HG02884 (cell line): ENCODE measurements at regions not wholly inside any gene's neighbourhood (a gene's known extent, or its start where the extent isn't known, plus 50 kb on each side); places are given as distances from the start of the nearest gene placed in this dataset.
A peak's percentile ranks its signal among the peaks of the same experiment; 100 is the strongest.

Experiments
- ATAC-seq: cut with Tn5 transposase; IDR thresholded peaks from one replicate; pipeline ENCODE4 v1.9.1; 2021; ENCODE audit warnings: mild to moderate bottlenecking, moderate library complexity; ENCODE audit not compliant: unreplicated experiment

DNA sequence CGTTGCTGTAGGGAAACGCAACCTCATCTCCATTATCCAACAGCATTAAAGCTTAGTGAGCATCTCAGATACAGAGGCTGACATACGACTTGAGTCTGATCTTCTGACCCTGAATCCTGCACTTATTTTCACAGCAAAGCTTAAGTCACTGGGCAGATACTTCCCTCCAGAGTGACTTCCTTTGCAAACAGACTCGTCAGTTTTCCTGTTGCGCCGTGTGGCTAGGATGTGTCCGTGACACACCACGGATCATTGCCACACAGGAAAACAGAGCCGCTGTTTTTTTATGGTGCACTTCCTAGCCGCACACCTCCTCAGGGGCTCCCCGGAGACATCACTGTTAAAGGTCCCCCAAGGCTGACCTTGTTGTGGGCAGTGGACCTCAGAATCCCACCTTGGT, 94.9 kb upstream of the MKI67 start:
- ATAC-seq, result no peak

DNA sequence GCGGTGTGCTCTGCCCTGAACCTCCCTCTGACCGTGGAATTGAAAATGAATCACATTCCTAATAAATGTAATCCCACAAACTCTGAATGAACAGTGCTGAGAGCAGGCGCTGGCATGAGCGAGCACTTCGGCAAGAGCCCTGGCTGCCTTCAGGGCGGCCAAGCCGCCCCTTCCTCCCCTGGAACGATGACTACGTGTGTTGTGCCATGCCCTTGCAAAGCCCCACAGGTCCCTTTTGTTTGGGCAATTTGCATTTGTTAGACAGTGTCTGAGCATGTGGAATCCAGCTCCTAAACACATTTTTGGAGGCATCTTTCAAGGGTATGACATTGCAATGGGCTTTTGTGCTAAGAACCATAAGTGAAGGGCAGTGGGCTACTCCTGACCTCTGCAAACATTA, 95.6 kb upstream of the MKI67 start:
- no peak for ATAC-seq

DNA sequence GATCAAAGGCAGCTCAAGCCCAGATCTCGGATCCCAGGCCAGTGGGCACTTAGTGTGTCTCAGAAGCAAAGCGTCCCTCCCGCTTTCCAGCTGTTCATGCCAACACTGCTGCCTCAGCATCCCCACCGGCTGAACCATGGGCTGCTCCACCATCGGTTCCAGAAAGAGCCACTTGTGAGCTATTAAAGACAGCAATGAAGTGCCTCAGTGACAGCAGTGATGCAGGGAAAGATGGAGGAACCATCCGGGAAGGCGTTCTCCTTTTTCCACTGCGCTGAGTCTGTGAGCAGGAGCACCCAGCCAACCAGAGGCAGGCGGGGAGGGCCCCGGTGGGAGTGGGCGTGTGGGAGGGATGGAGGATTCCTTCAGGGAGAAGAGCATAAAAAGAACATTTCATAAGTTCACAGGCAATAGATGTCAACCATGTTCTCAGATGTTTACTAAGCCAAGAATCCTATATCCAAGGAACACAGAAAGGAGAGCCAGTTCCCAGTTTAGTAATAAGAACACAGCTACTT, 96.2 kb upstream of the MKI67 start:
- no peak for ATAC-seq

DNA sequence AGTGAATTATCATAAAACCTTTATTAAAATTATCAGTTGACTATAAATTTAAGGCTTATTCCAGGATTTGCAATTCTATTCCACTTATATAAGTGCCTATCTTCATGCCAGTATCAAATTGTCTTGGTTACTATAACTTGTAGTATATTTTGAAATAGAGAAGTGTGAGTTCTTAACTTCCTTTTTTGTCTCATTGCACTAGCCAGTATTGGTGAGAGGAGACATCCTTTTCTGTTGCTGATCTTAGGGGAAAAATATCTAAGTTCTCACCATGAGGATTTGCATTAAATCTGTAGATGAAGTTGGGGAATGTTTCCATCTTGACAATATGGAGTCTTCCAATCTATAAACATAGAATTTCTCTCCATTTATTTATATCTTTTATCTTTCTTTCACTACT, 104.2 kb upstream of the MKI67 start:
- no peak for ATAC-seq

DNA sequence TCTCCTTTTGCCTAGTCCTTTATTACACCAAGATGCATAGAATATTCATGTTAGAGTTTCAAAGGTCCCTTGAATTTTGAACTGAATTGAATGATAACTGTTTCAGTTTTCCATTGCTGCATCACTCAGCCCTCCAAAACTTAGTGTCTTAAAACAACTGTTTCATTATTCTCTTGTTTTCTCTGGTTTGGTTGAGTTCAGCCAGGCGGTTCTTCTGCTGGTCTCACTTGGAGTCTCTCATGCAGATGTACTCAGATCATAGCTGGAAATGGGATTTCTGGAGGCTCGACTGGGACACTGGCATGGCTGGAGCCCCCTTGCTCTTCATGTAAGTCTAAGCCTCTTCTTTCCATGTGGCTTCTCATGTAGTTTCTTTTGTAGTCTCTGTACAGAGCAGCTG, 107.2 kb upstream of the MKI67 start:
- no peak for ATAC-seq

DNA sequence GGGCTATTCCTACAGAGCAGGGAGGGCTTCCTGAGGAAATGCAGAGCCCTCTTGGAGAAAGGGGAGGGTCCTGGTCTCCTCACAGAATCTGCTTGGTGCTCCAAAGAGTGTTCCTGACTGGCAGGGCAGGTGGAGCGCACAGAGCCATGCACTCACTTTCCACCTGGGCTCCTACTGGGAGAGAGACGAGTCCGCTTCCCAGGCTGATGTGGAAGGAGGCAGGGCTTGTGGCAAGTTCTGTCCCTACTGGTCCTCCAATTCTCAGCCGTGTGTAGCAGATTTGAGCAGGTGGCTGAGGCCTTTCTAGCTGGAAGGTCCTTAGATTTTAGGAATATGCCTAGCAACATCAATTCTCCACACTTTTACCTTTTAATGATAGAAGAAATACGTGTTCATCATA, 111.5 kb upstream of the MKI67 start:
- no peak for ATAC-seq

DNA sequence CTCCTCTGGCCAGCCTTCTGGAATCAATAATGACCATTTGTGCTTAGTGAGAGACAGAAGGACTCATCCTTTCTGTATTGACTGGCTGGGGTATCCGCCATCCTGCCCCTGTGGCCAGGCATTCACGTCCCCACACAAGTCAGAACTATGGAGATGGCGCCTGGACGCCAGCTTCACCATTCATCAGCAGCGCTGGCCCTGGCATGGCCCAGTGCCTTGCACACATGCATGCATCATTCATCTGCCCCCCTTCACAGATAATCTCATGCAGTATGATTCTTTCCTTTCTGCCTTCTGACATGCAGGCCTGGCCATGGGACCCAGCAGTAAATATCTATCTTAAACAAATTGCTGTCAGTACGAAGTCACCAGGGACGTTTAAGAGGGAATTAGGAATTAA, 114.8 kb upstream of the MKI67 start:
- ATAC-seq, result no peak

DNA sequence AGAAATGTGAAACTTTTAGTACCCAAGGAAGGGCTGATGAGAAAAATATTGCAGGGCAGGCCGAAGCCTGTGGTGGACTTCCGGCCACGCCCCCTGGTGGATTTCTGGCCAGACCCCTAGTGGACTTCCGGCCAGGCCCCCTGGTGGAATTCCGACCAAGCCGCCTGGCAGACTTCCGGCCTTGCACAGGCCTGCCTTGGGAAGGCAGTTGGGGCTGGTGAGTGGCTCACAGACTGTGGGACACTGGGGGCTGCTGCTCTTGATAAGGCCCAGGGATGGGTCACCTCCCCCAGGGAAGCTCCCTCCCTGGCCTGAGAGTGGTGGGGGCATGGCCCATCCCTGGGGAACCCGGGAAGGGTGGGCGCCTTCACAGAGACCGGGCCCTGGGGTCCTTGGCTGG, 116.4 kb upstream of the MKI67 start:
- no peak for ATAC-seq

DNA sequence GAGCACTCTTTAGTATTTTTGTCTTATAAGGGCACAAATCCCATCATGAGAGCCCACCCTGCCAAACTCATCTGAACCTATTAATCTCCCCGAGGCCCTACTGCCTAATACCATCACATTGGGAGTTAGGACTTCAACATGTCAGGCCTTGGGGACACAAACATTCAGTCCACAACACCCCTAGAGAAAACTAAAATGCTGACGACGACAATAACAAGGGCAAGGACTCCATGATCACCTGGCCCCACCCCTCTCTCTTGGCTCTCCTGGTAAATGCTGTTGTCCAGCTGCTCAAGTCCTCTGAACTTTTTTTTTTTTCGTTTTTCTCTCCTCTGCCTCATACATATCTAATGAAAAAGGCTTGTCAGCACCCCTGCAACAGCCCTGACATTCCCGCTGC, 118.8 kb upstream of the MKI67 start:
- ATAC-seq, result no peak

DNA sequence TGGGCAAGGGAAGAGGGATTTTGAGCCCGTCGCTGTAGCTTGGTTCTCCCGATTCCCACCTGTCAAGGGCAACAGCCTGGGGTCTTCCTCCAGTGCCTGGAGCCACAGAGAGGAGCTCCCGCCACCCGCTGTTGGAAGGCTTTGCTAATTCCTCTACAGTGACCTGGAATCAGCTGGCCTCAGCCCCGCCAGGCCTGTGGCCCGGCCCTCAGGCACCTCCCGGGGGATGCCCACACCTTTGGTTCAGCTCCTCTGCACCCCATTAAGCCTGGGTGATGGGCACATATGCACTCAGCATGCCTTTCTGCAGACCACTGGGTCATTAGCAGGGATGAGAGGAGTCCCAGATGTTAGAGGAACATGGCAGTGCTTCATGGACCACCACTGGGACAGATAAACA, 121.4 kb upstream of the MKI67 start:
- ATAC-seq, result no peak

DNA sequence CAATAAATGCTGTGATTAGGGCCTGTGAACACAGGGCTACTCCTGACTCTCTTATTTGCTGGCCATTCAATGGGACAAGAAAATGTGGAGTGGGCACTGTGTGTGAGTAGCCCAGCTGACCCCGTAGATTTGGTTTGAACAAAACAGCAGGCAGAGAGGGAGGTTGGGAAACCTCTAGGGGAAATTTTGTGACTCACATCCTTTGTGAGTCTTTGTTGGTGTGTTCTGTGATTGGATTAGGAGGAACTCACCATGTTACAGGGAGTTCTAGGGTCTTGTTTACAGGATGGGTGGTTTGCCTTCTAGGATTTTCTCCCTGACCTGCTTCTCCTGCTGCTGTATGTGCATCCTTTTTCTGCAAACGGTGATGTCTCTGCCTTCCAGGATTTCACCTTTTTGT, 128.3 kb upstream of the MKI67 start:
- ATAC-seq, result no peak

DNA sequence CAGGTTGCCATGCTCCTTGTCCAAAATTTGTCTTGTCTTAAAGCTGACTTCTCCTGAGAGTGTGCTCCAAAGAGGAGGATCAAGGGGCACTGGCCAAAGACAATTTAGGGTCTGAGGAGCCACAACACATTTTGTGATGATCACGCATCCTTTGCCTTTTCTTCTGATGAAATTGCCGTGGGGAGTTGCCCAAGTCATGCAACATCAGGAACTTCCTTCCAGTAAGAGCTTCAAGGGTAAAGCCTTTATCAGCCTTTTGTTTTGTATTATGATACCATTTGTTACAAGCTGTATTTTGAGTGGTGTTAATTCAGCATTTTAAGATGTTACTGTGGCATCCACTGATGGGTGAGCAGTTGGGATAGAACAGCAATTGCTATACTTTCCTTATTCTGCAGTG, 131.2 kb upstream of the MKI67 start:
- ATAC-seq, result no peak

DNA sequence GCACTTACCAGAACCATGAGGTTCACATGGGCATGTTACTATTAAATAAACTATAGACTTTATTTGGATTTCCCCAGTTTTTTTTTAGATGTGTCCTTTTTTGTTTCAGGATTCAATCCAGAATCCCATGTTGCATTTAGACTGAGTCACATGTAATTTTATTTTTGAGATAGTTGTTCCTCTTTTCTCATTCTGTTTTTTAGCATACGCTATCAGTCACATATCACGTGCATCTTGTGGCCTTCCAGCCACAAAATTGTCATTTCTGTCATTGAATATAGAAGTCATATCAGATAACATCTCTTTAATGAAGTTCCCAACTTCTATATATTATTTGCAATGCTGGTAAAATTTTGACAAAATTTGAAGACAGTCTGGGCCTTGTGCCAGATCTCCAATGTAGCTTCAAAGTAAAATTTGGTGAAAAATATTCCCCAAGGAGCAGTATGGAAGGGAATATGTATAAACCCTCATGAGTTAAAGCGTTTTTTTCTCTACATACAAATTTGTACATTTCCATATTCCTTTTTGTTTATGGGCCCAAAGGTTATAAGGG, 132.3 kb upstream of the MKI67 start:
- ATAC-seq, result no peak

DNA sequence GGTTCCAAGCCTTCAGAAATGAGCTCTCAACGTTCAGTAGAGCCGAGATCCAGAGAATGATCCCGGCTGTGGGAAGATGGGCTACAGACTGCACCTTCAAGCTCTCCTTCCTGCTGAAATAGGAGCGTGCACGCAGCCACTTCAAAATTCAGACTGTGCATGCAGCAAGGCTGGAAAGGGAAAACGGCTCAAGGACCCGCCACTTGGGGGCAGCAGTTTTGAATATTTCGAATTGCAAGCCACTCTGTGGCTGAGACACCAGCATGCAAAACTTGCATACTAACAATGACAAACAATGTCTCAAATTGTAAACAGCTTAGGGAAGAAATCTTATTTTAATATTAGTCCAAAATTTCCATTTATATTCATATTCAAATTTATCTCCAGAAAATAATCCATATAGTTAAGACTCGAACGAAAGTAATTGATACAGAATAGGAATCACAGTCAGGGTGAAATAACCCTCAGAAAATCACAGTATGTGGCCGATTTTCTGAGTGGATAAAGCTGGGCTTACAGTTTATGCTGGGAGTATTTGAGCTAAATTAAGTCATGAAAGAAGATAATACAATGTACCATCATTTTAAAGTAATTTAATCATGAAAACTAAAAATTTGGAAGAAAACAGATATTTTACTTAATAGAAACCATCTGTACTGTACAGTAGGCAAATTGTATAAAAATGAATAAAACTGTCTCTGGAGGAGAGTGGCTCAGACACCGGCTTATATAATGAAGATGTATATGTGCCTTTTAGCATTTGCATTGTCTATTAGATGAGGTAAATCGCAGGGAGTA, 137.9 kb upstream of the MKI67 start:
- peak; percentile 79 for ATAC-seq

DNA sequence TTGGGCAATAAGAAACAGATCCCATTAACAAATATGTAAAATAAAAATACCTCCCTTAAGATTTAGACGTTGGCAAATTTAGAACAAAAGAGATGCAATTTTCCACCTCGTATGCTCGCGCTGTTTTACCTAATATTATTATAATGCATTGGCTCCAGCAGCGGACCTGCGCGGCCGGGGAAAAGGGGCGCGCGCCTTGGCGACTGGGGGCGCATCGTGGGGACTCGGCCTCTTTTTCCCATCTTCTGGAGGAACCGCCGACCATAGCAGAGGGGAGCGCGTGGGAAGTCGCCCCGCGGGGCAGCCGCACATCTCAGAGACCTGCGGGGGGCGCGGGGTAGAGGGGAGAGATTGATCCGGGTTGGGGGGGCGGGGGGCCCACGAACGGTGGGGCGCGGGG, 139.4 kb upstream of the MKI67 start:
- no peak for ATAC-seq

DNA sequence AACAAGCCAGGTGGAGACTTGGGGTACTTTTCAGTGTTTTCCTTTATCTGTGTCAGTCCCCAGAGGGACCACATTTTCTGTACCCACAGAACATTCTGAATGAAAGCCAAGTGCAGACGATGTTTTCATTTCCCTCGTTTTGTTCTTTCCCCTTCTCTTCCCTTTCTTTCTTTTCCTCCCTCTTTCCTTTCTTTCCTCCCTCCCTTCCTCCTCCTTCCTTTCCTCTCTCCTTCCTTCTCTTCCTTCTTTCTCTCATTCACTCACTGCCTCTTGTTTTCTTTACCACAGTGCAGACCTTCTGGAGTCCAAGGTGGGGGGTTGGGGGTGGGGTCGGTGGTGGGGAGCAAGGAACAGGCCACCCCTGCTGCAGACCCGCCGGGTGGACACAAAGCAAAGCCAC, 141.4 kb upstream of the MKI67 start:
- ATAC-seq, result no peak

DNA sequence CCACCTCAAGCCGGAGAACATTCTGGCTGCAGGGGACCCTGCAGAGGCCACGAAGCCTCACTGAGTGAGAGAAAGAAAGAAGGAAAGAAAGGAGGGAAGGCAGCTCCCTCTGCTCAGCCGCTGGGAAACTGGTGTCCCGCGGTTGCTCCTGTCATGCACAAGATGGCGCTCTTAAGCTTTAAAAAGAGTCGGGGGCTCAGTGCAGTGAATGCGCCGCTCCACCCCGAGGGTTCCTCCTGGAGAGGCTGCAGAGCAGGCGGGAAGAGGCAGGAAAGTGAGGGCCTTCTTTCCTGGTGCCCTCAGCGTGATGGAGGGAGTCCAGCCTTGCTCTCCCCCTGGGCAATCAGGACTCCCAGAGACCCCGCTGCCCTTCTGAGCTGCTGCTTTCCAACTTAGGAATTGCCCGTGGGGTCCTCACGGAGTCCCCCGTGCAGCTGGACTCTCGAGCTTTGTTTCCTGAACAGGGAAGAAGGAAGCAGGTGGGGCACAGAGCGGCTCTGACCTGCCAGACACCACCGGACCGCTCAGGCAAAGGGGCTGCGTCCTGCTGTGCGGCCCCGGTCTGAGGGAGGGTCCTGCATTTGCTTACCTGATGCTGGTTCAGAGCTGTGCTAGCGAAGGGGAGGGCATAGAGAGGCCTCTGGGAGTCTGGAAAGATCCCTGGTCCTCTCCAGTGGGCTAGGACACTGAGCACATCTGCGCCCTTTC, 141.9 kb upstream of the MKI67 start:
- no peak for ATAC-seq

DNA sequence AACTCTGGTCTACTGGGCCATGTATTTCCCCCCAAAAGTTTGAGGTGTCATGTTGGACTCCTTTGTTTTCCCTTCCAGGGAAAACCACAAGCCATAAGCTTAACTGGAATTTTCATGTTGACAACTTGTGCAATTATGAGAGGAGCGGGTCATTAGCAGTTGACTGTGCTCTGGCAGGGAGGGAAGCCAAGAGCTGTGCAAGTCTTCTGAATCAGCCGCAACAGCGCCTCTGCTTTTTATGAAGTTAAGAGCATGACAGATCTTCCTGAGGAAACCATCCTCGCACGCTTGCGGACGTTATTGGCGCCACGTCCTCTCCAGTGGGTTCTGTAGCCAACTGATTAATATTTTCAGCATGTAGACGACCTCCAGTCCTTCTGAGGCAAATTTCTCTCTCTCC, 148.7 kb upstream of the MKI67 start:
- ATAC-seq, result no peak

DNA sequence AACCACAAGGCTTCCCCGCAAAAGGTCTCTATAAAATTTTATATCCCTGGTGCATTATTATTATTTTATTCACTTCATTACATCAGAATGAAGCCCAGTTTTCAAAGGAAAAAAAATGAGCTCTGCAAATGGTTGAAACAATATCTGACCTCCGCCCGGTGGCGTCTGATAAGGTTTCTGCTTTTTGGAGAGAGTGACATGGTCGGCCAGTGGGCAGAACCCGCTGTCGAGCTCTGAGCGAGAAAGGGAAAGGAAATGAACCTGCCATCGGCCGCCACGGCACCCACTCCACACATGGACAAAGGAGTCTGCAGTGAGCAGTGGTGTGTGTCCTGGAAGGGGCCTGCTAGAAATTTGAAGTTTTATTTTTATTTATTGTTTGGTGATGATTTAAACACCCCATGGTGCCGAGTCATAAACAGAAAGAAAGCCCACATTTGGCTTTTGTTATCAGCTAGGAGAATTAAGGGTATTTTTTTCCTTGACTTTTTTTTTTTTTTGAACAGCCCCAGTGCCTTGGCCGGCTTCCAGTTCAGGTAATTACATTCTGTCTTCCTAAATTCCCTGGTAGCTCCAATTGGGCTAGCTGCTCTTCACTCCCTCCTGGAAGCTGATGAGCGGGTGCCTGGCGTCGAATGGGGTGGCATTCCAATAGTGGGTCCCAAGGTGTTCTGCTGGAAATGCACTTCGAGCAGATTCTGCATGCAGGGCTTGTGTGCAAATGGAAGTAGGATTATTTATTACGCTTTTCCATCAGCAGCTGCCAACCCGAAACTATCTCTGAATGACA, 149.4 kb upstream of the MKI67 start:
- no peak for ATAC-seq

DNA sequence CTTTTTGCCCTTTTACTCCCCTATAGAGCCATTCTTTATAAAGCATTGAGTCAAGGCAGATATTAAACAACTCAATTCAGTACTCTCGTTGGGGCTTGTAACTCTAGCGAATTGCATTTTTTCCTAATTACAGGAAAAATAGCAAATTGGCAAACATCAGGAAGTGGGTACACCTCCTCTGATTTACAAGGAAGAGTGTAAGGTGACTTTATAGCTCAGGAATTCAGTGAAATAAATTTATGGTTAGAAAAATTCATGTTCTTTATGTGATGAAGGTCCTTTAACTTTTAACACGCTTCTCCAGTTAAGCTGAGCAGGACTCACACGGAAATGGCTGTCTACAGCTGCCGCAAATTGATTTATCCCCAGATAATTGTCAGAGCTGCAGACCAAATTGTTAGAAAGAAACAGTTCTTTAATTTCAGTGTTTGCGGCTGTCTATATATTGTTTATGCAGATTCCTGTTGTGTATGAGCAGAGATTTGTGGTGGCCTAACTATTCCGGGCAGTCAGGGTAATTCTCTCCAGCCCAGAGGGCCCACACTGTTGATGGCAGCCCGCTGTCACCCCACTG, 151.1 kb upstream of the MKI67 start:
- ATAC-seq, result no peak

DNA sequence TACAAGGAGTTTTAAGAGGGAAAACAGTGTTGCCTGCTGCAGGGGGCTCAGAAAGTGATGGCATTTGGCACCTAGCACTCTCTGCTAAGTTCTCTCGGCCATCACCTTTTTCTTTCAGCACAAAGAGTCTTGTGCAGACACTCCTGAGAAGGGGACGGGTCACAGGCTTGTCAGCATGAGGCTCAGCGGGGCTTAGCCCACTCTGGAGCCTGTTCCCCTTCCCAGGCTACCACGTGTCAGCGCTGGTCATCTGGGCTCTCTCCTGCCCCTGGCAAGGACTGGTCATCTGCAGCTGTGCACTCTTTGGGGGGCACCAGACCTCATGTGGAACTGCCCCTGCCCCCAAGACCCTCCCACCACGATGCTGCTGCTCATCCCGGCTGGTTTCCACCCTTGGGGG, 152.1 kb upstream of the MKI67 start:
- no peak for ATAC-seq
